ENCODE measurements at regions not wholly inside any gene's neighbourhood (a gene's known extent, or its start where the extent isn't known, plus 50 kb on each side); places are given as distances from the start of the nearest gene placed in this dataset.

DNA sequence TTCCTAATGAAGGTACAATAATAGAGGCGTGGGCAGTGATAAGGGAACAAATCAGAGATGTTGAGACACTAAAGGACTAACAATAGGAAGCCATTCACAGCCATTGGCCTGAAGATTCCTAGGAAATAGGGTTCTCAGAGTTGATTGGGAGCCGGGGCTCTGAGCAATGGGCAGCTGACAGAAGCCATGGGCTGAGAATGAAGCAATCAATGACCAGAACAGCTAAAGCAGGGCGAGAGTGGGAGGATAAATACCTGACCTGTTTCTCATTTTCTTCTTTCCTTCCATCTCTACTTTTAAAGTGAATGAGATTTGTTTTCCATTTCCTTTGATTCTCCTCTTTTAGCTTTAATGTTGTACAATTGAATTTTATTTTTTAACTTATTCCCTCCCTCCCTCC, 774.7 kb upstream of the ADGRL4 start:
- TF ChIP-seq CTCF (IDR thresholded peaks at IDR 0.05), result no peak
- Mint-ChIP-seq H3K4me1 (no peaks in the 10 kb centered on the region), H3K36me3 (no peaks in the 10 kb centered on the region), H3K9me3 (peaks cover 0 to 11% (median 2%) of the 10 kb centered on the region in 7 donors), H3K27ac (no peak overlapping the region), H3K27me3 (ENCODE audit: low read depth in 3 of 3) (no peaks in the 10 kb centered on the region), H3K4me3 (no peak overlapping the region)
- H3K4me1 ChIP-seq (ENCODE audit: control insufficient read depth in 1 of 2, insufficient read depth in 2 of 2, low read length in 2 of 2), result no peaks in the 10 kb centered on the region
- no peak overlapping the region for H3K4me2 ChIP-seq (replicated peaks; ENCODE audit: extremely low read depth, low read length, poor library complexity, severe bottlenecking)
- H3K9me3 ChIP-seq (replicated peaks in 1 of 2; ENCODE audit: control insufficient read depth in 1 of 2, insufficient read depth in 1 of 2, low read length in 2 of 2), result peaks cover 8 to 13% of the 10 kb centered on the region in 2 donors
- H3K9ac ChIP-seq (ENCODE audit: insufficient read depth, low read length, poor library complexity, severe bottlenecking), result no peak overlapping the region
- no peaks in the 10 kb centered on the region for H3K27me3 ChIP-seq (ENCODE audit: control insufficient read depth in 2 of 2, insufficient read depth in 2 of 2, low read length in 2 of 2)
- no peaks in the 10 kb centered on the region for H3K36me3 ChIP-seq (replicated peaks in 1 of 2; ENCODE audit: control insufficient read depth in 1 of 2, insufficient read depth in 2 of 2, low read length in 2 of 2)
- H3K79me2 ChIP-seq (ENCODE audit: insufficient read depth, low read length), result no peaks in the 10 kb centered on the region
- intact Hi-C loops (cut with micrococcal nuclease), result no loop called here
- DNase-seq, result no peak
- H4K20me1 ChIP-seq (ENCODE audit: insufficient read depth, low read length), result no peaks in the 10 kb centered on the region
- 70% methylated on average over 2 of the region's 3 CpGs for WGBS (ENCODE audit: insufficient coverage)
- no peak overlapping the region for H3K27ac ChIP-seq (ENCODE audit: low read depth in 1 of 2, low read length in 2 of 2)
- no peak overlapping the region for H3K4me3 ChIP-seq (replicated peaks in 1 of 3; ENCODE audit: low read depth in 2 of 3, low read length in 3 of 3)
- no peak overlapping the region for H2AFZ ChIP-seq (ENCODE audit: insufficient read depth, low read depth, low read length, poor library complexity, severe bottlenecking)

- H3K79me2 ChIP-seq (ENCODE audit: insufficient read depth, low read length), result no peaks in the 10 kb centered on the region
- Mint-ChIP-seq H3K27me3 (ENCODE audit: low read depth in 3 of 3) (no peaks in the 10 kb centered on the region), H3K4me3 (no peak overlapping the region), H3K36me3 (no peaks in the 10 kb centered on the region), H3K27ac (no peak overlapping the region), H3K4me1 (no peaks in the 10 kb centered on the region), H3K9me3 (peaks cover 0 to 11% (median 1%) of the 10 kb centered on the region in 7 donors)
- TF ChIP-seq CTCF (IDR thresholded peaks at IDR 0.05), result no peak
- peaks cover 8 to 13% of the 10 kb centered on the region in 2 donors for H3K9me3 ChIP-seq (replicated peaks in 1 of 2; ENCODE audit: control insufficient read depth in 1 of 2, insufficient read depth in 1 of 2, low read length in 2 of 2)
- no peaks in the 10 kb centered on the region for H3K36me3 ChIP-seq (replicated peaks in 1 of 2; ENCODE audit: control insufficient read depth in 1 of 2, insufficient read depth in 2 of 2, low read length in 2 of 2)
- no peaks in the 10 kb centered on the region for H3K4me1 ChIP-seq (ENCODE audit: control insufficient read depth in 1 of 2, insufficient read depth in 2 of 2, low read length in 2 of 2)
- no peaks in the 10 kb centered on the region for H4K20me1 ChIP-seq (ENCODE audit: insufficient read depth, low read length)
- DNase-seq, result no peak
- H3K27me3 ChIP-seq (ENCODE audit: control insufficient read depth in 2 of 2, insufficient read depth in 2 of 2, low read length in 2 of 2), result no peaks in the 10 kb centered on the region
- intact Hi-C loops (cut with micrococcal nuclease), result no loop called here
- no peak overlapping the region for H3K27ac ChIP-seq (ENCODE audit: low read depth in 1 of 2, low read length in 2 of 2)
- H3K4me2 ChIP-seq (replicated peaks; ENCODE audit: extremely low read depth, low read length, poor library complexity, severe bottlenecking), result no peak overlapping the region
- no peak overlapping the region for H2AFZ ChIP-seq (ENCODE audit: insufficient read depth, low read depth, low read length, poor library complexity, severe bottlenecking)
- H3K9ac ChIP-seq (ENCODE audit: insufficient read depth, low read length, poor library complexity, severe bottlenecking), result no peak overlapping the region
- no CpG with 5 or more reads among the region's 2 CpGs for WGBS (ENCODE audit: insufficient coverage)
- no peak overlapping the region for H3K4me3 ChIP-seq (replicated peaks in 1 of 3; ENCODE audit: low read depth in 2 of 3, low read length in 3 of 3)
These were observed 771.1 kb upstream of the ADGRL4 start for GRCh38 chr1:79777481-79778219.
